ENCODE measurements at regions not wholly inside any gene's neighbourhood (a gene's known extent, or its start where the extent isn't known, plus 50 kb on each side); places are given as distances from the start of the nearest gene placed in this dataset.

DNA sequence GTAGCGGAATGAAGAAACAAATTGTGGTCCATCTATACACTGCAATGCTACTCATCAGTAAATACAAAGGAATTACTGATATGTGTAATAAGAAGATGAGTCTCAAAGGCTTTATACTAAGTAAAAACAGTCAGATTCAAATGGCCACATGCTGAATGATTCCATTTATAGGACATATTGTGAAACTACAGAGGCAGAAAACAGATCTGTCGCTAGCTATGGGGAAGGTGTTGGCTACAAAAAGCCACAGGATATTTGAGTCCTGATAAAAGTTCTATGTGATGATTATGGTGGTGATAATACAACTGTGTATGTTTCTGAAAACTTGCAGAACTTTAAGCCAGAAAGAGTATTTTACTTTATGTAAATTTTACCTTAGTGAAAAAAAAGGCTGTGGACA is 313.2 kb downstream of the HDGFL1 start:
- CTCF ChIA-PET: no interaction called here
- Mint-ChIP-seq H3K4me3 (no peak overlapping the region), H3K27me3 (no peaks in the 10 kb centered on the region), H3K4me1 (no peaks in the 10 kb centered on the region), H3K9me3 (no peaks in the 10 kb centered on the region), H3K36me3 (no peaks in the 10 kb centered on the region), H3K27ac (no peak overlapping the region)
- no peak for DNase-seq

DNA sequence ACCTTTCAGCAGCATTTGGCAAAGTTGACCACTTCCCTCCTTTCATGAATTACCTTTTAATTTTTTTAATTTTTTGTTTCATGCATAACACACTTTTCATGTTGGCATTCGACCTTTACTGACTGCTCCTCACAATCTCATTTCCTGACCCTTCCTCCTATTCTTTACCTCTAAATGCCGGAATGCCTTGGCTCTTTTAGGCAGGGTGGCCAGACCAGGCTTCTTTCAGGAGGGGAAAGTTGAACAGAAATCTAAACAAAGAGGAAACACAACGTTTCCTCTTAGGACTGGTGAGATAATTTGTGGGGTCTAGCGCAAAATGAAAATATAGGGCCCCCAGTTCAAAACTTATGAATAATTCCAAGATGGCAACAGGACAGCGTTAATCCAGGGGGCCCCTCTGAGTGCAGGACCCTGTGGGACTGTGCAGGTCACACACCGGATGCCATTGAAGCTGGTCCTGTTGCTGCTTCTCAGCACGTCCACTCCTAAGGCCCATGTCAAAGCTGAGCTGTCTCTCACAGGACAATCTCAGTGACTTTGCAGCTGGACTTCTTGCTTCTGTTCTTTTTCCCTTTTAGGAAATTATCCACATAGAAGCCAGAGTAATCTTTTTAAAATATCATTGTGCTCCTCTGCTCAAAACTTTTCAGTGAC is 313.8 kb downstream of the HDGFL1 start:
- Mint-ChIP-seq H3K4me1 (no peaks in the 10 kb centered on the region), H3K4me3 (no peak overlapping the region), H3K27me3 (no peaks in the 10 kb centered on the region), H3K27ac (no peak overlapping the region), H3K9me3 (no peaks in the 10 kb centered on the region), H3K36me3 (no peaks in the 10 kb centered on the region)
- CTCF ChIA-PET: no interaction called here
- no peak for DNase-seq

DNA sequence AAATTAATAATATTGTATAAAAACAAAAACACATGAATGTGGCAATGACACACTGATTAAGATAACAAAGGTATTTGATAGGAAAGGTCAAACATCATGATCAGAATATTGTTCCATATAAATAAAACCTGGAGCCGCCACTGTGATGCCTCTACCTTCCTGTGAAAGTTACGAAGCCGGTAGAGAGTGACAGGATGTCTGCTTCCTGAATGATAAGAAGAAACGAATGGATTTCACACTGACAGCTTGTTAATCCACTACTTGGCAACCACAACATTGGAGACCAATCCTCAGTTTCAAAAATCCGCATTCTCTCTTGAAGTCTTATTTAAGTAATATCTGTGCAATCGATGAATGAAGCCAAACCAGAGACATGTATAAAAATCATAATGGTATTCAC is 315.1 kb downstream of the HDGFL1 start:
- Mint-ChIP-seq H3K4me3 (no peak overlapping the region), H3K4me1 (no peaks in the 10 kb centered on the region), H3K9me3 (no peaks in the 10 kb centered on the region), H3K27me3 (no peaks in the 10 kb centered on the region), H3K27ac (no peak overlapping the region), H3K36me3 (no peaks in the 10 kb centered on the region)
- DNase-seq: no peak
- CTCF ChIA-PET: no interaction called here

DNA sequence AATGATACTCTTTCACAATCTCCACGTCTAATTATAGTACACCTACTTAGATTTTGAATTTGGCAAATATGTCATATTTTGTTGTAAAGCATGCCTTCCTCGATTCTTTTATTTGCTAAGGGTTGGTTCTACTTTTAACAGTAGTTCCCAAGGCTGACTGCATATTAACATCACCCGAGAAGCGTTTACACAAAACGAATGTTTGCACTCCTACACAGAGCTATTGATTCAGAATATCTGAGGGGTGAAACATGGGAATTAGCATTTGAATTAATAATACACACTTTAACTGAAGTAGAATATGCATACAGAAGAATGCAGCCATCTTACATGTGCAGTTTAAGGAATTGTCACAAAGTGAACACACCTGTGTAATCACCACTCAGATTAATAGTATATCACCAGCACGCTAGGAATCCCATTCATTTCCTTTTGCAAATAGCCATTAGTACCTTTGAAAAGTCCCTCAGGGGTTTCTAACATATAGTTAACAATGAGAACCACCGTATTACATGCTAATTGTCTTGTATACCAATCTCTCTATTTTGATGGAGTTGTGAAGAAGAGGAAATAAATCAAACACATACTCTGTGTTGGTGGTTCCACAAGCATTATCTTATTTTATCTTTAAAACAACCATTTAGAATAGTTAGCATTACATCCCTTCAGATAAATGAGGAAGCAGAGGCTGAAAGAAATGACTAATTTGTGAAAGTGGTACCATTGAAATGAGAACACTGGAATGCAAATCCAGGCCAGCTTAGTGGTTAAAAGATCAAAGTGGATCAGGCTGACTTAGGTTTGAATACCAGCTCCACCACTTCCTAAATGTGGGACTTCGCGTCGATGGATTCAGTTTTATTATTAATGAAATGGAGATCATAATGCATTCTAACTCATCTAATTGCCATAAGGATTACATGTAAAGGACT is 317.6 kb downstream of the HDGFL1 start:
- no peak for DNase-seq
- no peaks in the 10 kb centered on the region for H3K27me3 Mint-ChIP-seq
- no peaks in the 10 kb centered on the region for H3K36me3 Mint-ChIP-seq
- H3K4me1 Mint-ChIP-seq: no peaks in the 10 kb centered on the region
- H3K4me3 Mint-ChIP-seq: no peak overlapping the region
- CTCF ChIA-PET: no interaction called here
- no peak overlapping the region for H3K27ac Mint-ChIP-seq
- H3K9me3 Mint-ChIP-seq: no peaks in the 10 kb centered on the region

DNA sequence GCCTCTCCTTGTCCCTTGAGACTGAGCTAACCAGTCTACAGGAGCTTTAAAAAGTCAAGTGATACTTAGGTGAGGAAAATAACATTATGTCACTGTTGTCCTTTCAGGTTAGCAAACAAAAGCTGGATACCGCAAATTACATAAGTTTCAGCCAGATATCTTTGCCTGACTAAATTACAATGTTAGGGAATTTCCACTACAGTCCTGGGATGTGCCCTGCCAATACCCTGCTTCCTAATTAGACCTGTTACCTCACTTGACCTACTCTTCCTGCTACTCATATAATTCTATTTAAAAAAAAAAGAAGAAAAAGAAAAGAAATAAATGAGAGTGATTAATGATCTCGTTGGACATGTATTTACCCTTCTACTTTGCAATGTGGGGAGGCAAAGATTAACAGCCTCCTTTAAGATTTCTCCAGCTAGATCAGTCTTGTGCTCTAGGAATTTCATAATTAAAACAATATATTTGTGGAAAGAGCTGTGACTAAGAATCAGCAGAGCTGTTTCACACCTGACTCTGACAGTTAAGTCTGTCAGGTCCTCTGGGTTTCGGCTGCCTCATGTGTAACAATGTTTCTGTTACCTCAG is 318.9 kb downstream of the HDGFL1 start:
- H3K4me3 Mint-ChIP-seq: no peak overlapping the region
- H3K4me1 Mint-ChIP-seq: no peaks in the 10 kb centered on the region
- no peaks in the 10 kb centered on the region for H3K36me3 Mint-ChIP-seq
- no peaks in the 10 kb centered on the region for H3K9me3 Mint-ChIP-seq
- CTCF ChIA-PET: no interaction called here
- no peak overlapping the region for H3K27ac Mint-ChIP-seq
- no peaks in the 10 kb centered on the region for H3K27me3 Mint-ChIP-seq
- no peak for DNase-seq

DNA sequence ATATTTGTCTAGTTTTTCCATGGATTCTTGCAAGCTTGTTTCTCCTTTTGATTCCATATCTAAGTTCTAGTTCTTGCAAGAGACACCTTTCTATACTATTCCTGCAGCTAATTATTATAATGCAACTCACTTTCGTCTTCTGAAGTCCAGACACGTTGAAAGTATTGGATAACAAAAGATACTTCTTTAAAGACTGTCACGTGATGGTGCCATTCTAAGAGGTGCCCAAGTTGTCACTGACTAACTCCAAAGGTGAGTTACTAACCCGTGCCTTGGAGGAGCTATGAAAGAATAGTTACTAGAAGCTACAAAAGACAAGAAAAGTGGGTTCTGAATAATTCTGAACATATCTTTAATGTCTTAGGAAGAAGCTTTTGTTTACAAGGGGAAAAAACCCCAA is 322.6 kb downstream of the HDGFL1 start:
- Mint-ChIP-seq H3K4me3 (no peak overlapping the region), H3K36me3 (no peaks in the 10 kb centered on the region), H3K27me3 (no peaks in the 10 kb centered on the region)

DNA sequence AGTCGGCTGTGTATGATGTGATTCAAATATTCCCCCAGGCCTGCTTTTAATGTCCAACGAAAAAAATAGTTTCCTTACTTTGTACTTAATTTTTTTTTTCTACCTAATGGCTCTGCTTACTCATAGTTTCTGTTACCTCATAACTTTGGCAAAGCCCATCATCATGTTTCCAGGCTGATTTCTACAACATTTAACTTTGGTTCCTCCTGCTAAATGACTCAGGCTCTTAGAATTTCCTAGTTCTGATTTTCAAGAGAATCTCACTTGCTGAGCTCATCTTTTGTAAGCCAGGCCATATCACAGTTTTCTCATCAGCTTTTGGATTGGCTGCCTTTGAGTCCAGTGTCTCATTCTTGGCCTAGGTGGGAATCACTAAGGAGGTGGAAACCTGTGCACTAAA is 323.1 kb downstream of the HDGFL1 start:
- H3K4me3 Mint-ChIP-seq: no peak overlapping the region
- CTCF ChIA-PET: no interaction called here
- no peaks in the 10 kb centered on the region for H3K4me1 Mint-ChIP-seq
- H3K27ac Mint-ChIP-seq: no peak overlapping the region
- no peaks in the 10 kb centered on the region for H3K27me3 Mint-ChIP-seq
- no peak for DNase-seq
- H3K36me3 Mint-ChIP-seq: no peaks in the 10 kb centered on the region
- no peaks in the 10 kb centered on the region for H3K9me3 Mint-ChIP-seq

More for the DNA sequence above, 322.6 kb downstream of the HDGFL1 start:
- CTCF ChIA-PET: no interaction called here
- no peaks in the 10 kb centered on the region for H3K9me3 Mint-ChIP-seq
- no peak for DNase-seq
- no peaks in the 10 kb centered on the region for H3K4me1 Mint-ChIP-seq
- H3K27ac Mint-ChIP-seq: no peak overlapping the region

DNA sequence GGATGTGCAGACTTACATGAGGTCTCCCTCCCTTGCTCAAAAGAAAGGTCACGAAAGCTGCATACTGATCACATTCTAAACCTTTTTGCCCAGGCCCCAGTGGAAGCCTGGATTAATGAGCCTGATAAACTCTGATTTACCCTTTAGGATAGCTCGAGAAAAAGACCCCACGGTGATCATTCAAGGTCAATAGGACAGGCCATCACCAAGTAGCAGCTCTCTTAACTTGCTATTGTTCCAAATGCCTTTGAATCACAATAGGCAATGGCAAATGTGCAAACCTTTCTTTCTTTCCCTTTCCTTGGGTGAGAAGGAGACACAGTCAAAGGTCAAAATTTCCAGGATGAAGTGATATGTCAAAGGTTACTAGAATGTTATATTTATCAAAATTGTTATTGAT is 327.3 kb downstream of the HDGFL1 start:
- no peaks in the 10 kb centered on the region for H3K9me3 Mint-ChIP-seq
- H3K4me1 Mint-ChIP-seq: no peaks in the 10 kb centered on the region
- CTCF ChIA-PET: no interaction called here
- H3K36me3 Mint-ChIP-seq: no peaks in the 10 kb centered on the region
- H3K4me3 Mint-ChIP-seq: no peak overlapping the region
- H3K27me3 Mint-ChIP-seq: no peaks in the 10 kb centered on the region
- DNase-seq: no peak
- H3K27ac Mint-ChIP-seq: no peak overlapping the region

DNA sequence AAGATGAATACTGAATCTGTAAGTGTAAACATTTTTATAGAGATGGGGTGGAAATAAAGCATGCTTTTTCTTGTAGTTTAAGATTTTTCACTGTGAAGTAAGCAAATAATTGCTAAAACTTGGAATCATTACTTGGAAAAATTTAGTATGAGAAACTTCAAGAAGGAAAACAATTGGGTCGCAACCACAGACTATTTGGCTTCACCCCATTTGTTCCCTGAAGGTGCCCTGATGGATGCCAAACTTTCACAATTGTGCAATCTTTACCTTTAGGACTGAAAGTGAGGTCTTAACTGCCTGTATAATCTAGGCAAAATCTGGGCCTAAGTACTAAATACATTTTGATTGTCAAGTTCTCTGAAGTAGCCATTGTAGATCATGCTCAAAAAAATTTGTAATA is 330.1 kb downstream of the HDGFL1 start:
- H3K27me3 Mint-ChIP-seq: no peaks in the 10 kb centered on the region
- CTCF ChIA-PET: no interaction called here
- no peak overlapping the region for H3K27ac Mint-ChIP-seq
- no peaks in the 10 kb centered on the region for H3K9me3 Mint-ChIP-seq
- no peaks in the 10 kb centered on the region for H3K36me3 Mint-ChIP-seq
- no peak overlapping the region for H3K4me3 Mint-ChIP-seq
- no peak for DNase-seq
- no peaks in the 10 kb centered on the region for H3K4me1 Mint-ChIP-seq

DNA sequence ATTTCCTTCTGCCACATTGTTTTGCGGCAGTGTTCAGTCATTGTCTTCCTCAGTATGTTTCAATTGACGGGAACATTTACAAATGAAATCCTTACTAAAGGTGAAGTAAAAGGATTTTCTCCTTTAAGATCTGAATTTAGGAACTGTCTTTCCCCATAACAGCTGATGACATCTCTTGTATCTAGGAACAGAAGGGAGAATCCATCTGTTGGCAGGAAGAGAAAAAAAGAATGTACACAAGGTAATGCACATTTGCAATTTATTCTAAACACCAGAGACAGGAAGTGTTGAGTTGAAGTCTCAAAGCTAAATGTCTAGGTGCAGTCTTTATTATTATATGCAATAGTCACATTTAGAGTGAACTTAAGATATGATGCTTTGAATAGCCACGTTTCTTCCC is 334.5 kb downstream of the HDGFL1 start:
- CTCF ChIA-PET: no interaction called here
- DNase-seq: no peak
- Mint-ChIP-seq H3K27ac (no peak overlapping the region), H3K36me3 (no peaks in the 10 kb centered on the region), H3K9me3 (no peaks in the 10 kb centered on the region), H3K4me3 (no peak overlapping the region), H3K27me3 (no peaks in the 10 kb centered on the region), H3K4me1 (no peaks in the 10 kb centered on the region)

DNA sequence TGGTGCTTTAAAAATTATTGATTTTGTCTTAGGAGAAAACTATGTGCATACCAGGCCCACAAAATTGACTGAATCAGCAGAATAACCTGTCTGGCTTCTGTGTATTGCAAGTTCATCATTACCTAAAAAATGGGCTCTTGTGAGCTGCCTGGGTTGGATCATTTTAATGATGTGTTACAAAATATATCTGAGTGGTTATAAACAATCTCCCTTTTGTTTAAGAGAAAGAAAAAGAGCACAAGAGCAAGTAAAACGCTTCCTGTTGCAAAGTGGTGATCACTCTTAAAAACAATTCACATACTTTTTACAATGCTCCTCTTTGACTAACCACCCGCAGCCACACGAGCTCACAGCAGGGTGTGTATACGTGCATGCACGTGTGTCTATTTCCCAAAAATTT is 335.1 kb downstream of the HDGFL1 start:
- H3K4me1 Mint-ChIP-seq: no peaks in the 10 kb centered on the region
- H3K36me3 Mint-ChIP-seq: no peaks in the 10 kb centered on the region
- no peaks in the 10 kb centered on the region for H3K9me3 Mint-ChIP-seq
- no peak overlapping the region for H3K27ac Mint-ChIP-seq
- no peak overlapping the region for H3K4me3 Mint-ChIP-seq
- DNase-seq: no peak
- CTCF ChIA-PET: no interaction called here
- H3K27me3 Mint-ChIP-seq: no peaks in the 10 kb centered on the region

DNA sequence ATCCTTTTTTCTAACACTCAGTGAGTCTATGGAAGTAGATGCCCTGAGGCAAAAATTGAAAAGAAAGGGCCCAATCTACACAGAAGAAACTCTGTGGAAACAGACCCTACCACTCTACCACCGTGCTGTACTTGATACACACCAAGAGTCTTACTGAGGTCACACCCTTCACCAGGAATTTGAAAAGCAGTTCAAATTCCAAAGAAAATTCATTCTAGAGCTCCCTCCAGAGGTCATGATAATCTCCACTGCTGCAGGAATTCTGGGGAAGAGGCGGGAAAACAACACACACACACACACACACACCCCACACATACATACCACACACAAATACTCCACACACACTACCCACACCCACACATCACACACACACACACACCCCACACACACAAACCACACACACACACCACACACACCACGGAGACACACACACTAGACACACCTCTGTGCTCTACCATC is 336.8 kb downstream of the HDGFL1 start:
- CTCF ChIA-PET: no interaction called here
- Mint-ChIP-seq H3K4me3 (no peak overlapping the region), H3K36me3 (no peaks in the 10 kb centered on the region), H3K27me3 (no peaks in the 10 kb centered on the region), H3K27ac (no peak overlapping the region), H3K4me1 (no peaks in the 10 kb centered on the region), H3K9me3 (no peaks in the 10 kb centered on the region)
- no peak for DNase-seq

DNA sequence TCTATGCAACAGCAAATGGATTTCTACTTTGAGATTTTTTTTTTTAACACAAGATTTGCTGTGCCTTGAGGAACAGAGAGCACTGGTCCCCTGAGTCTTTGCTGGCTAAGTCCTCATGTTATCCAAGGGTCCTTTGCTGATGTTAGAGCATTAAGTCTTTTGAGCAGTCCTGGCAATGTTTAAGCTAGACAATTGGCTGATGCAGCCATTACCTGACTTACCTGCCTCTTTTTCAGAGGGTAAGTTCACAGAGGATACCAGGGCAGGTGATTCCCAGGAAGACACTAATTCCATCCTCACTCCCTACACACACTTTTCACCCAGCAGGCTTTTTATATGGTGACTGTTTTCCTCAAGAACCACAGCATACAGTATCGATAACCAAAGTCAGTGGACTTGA is 337.7 kb downstream of the HDGFL1 start:
- Mint-ChIP-seq H3K27me3 (no peaks in the 10 kb centered on the region), H3K9me3 (no peaks in the 10 kb centered on the region), H3K27ac (no peak overlapping the region), H3K4me3 (no peak overlapping the region), H3K36me3 (no peaks in the 10 kb centered on the region), H3K4me1 (no peaks in the 10 kb centered on the region)
- DNase-seq: no peak
- CTCF ChIA-PET: no interaction called here

DNA sequence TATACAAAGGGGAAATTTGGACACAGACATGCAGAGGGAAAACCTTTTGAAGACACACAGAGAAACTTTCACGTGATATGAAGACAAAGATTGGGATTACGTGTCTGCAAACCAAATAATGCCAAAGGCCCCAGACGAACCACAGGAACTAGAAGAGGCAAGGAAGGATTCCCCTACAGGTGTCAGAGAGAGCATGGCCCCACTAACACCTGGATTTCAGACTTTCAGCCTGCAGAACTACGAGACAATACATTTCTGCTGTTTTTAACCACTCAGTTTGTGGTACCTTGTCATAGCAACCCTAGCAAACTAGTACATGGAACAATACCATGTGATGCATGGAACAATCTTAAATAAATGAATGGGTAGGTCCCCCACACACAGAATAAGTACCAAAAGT is 341.0 kb downstream of the HDGFL1 start:
- H3K4me1 Mint-ChIP-seq: no peaks in the 10 kb centered on the region
- H3K36me3 Mint-ChIP-seq: no peaks in the 10 kb centered on the region
- H3K4me3 Mint-ChIP-seq: no peak overlapping the region
- no peak overlapping the region for H3K27ac Mint-ChIP-seq
- DNase-seq: no peak
- no peaks in the 10 kb centered on the region for H3K27me3 Mint-ChIP-seq
- H3K9me3 Mint-ChIP-seq: no peaks in the 10 kb centered on the region
- CTCF ChIA-PET: no interaction called here

DNA sequence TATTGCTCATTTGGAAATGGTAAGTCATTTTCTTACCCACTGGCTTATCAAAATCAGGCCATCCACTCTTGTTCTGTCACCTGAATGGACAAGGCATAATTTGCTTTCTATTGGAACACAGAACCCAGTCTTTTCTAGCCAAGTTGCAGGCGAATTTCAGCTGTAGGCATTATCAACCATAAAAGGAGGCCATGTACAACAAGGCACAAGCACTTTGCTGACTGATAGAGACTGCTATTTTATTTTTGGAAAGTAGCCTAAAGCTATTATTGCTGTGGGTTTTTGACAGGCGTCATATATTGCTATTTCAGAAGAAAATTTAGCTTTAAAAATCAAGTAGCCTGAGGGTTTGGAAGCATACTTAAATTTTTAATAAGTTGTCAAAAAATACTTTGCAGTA is 344.2 kb downstream of the HDGFL1 start:
- Mint-ChIP-seq H3K4me1 (no peaks in the 10 kb centered on the region), H3K4me3 (no peak overlapping the region), H3K27ac (no peak overlapping the region), H3K9me3 (no peaks in the 10 kb centered on the region), H3K27me3 (no peaks in the 10 kb centered on the region), H3K36me3 (no peaks in the 10 kb centered on the region)
- CTCF ChIA-PET: no interaction called here
- DNase-seq: no peak

Measured in activated naive CD4-positive, alpha-beta T cell treated with anti-CD3 and anti-CD28 coated beads, Interleukin-2, amount 10 ng/mL, durations not matched to agents 7 days and 5 days (primary cell).